Cardiac fibroblast (primary cell): ENCODE measurements at regions not wholly inside any gene's neighbourhood (a gene's known extent, or its start where the extent isn't known, plus 50 kb on each side); places are given as distances from the start of the nearest gene placed in this dataset.

Experiments used
- DNase-seq, 2 donors: peaks; one replicate each; pipeline versions ENCODE4 v3.0.0 to v3.0.0-alpha.2; 2010; ENCODE audit warnings: low read depth in 2 of 2
- H3K4me3 ChIP-seq, 2 donors: replicated peaks in 1 of 2; 1 replicate in 1 of 2; 2 replicates in 1 of 2; pipeline ENCODE4 v1.5.1; 2011; ENCODE audit warnings: low read depth in 2 of 2, low read length in 2 of 2, mild to moderate bottlenecking in 2 of 2, moderate library complexity in 1 of 2
- TF ChIP-seq, protein P1 (sequence below): IDR thresholded peaks from one replicate; pipeline ENCODE4 v1.5.1; 2011; ENCODE audit warnings: low read depth, mild to moderate bottlenecking, low read length, inconsistent platforms

DNA sequence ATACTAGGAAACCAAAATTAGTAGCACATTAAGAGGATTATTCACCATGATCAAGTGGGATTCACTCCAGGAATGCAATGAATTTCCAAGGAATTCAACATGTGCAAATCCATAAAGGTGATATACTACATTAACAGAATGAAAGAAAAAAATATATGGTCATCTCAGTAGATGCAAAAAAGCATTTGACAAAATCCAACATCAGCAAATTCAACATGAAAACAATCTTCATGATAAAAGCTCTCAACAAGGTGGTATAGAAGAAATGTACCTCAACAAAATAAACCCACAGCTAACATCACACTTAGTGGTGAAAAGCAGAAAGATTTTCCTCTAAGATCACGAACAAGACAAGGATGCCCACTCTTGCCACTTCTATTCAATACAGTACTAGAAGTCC, 74.4 kb upstream of the PDE10A start:
- no peak overlapping the region for H3K4me3 ChIP-seq
- TF ChIP-seq, protein P1, sequence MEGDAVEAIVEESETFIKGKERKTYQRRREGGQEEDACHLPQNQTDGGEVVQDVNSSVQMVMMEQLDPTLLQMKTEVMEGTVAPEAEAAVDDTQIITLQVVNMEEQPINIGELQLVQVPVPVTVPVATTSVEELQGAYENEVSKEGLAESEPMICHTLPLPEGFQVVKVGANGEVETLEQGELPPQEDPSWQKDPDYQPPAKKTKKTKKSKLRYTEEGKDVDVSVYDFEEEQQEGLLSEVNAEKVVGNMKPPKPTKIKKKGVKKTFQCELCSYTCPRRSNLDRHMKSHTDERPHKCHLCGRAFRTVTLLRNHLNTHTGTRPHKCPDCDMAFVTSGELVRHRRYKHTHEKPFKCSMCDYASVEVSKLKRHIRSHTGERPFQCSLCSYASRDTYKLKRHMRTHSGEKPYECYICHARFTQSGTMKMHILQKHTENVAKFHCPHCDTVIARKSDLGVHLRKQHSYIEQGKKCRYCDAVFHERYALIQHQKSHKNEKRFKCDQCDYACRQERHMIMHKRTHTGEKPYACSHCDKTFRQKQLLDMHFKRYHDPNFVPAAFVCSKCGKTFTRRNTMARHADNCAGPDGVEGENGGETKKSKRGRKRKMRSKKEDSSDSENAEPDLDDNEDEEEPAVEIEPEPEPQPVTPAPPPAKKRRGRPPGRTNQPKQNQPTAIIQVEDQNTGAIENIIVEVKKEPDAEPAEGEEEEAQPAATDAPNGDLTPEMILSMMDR: no peak
- no peak for DNase-seq

DNA sequence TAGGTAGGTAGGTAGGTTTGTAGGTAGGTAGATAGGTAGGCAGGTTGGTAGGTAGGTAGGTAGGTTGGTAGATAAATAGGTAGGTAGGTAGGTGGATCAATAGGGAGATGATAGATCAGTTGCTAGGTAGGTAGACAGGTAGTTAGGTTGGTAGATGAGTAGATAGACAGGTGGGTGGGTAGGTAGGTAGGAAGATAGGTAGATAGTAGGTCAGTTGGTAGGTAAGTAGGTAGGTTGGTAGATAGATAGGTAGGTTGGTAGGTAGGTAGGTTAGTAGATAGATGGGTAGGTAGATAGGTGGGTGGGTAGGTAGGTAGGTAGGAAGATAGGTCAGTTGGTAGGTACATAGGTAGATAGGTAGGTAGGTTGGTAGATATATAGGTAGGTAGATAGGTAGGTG, 72.0 kb upstream of the PDE10A start:
- no peak overlapping the region for H3K4me3 ChIP-seq
- TF ChIP-seq, protein P1: no peak
- DNase-seq: no peak

DNA sequence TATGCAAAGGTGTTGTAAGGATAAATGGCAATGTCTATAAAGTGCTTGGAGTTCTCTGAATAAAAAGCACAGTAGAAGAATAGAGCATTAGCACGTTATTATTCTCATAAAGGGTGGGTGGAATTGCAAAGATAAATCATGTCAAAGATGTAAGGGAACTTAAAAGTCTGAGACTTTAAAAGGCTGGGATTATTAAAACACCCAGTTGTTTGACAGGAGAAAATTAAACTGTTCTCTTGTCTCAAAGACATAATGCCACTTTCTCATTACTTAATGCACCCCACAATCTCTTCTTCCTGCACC, 70.4 kb upstream of the PDE10A start:
- H3K4me3 ChIP-seq: no peak overlapping the region
- TF ChIP-seq, protein P1: no peak
- no peak for DNase-seq

DNA sequence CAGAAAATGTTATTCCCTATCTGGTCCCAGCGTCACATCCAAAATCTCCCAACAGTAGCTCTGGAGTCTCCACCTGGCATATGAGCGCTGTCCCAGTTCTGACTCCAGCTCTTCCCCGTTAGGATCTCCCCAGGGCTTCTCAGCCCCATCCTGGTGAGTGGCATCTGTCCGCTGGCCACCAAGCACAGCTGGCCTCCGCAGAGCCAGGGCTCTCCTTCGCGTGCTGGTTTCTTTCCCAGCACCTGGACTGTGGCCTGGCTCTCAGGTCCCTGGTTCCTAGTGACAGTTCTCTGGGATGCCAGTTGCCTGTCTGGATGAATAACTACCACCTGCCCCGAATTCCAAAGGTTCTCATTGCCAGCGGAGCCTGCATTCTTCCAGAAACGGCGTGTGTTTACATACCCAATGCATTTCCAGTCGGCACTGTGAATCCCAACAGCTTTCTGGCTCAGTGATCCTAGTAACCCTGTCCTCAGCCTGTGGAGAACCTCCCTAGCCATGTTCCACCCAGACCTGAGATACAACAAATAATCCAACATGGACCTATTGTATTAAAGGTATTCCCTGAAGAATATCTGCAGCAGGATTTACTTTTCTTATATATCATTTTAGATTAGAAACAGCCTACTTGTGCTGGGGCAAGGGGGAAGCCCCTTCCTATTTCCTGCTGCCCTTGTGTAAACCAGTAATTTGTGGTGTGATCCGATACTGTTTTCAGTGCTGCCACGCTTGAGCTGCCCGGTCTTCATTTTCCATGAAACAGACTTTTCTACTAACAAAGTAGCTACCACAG, 69.9 kb upstream of the PDE10A start:
- TF ChIP-seq, protein P1: no peak

DNA sequence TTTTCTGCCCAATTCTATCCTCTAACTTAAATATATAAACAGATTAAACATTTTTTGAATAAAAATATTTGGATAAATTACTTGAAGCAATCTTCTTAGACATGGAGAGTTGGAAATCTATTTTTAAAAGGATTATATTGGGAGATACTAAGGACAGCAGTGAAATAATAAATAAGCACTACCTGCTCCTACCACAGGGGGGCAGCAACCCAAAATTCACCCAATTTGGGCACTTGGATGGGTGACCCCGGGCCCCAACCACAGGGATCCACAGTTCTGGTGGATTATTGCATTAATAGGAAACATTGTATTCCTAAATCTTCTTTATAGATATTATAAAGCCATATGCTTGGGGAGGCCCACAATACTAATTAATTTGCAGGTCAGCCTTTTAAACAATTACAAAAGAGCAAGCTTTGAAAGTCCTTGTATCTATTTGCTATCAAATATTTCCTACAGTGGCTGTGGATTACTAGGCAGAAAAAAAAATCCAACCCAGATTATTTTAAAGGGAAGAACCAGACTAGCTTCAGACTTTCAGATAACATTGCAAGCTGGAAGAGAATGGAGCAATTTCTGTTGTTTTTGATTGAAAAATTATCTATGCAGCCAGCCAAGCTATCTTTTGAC, 66.4 kb upstream of the PDE10A start:
- TF ChIP-seq, protein P1: peak; percentile 68
- no peak overlapping the region for H3K4me3 ChIP-seq
- peak; percentile 52 to 55 for DNase-seq

More for the DNA sequence above, 69.9 kb upstream of the PDE10A start:
- H3K4me3 ChIP-seq: no peak overlapping the region
- DNase-seq: no peak

DNA sequence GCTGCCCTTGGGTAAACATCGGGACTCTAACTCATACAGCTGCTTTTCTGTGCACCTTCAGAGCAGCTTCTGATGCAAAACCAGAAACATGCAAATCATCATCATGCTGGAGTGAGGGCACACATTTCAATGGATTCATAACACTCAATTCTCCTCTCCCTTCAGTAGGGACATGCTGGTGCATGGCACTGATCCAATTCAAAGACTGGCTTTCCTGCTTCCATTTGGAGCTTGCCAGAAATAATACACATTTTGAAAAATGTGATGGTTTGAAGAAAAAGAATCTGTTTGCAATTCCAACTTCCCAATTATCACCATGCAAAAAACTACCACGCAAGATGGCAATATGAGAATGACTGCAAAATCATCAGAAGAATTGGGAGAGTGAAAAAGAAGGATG, 65.2 kb upstream of the PDE10A start:
- no peak overlapping the region for H3K4me3 ChIP-seq
- DNase-seq: peak in 1 of 2 donors; percentile 21
- TF ChIP-seq, protein P1: no peak
